Esophagus muscularis mucosa (tissue), 2 donors: ENCODE measurements at regions not wholly inside any gene's neighbourhood (a gene's known extent, or its start where the extent isn't known, plus 50 kb on each side); places are given as distances from the start of the nearest gene placed in this dataset.

Source experiments
- POLR2A ChIP-seq: fragments of 450-650 bp; IDR thresholded peaks from one replicate; pipeline ENCODE4 v1.6.1; 2017; ENCODE audit warnings: antibody characterized with exemption, moderate library complexity, mild to moderate bottlenecking, low read depth
- POLR2AphosphoS5 ChIP-seq, 2 donors: sonication (generic); formaldehyde crosslinking; IDR thresholded peaks; one replicate each; pipeline ENCODE4 v1.6.1; 2017; ENCODE audit warnings: antibody characterized with exemption in 2 of 2

DNA sequence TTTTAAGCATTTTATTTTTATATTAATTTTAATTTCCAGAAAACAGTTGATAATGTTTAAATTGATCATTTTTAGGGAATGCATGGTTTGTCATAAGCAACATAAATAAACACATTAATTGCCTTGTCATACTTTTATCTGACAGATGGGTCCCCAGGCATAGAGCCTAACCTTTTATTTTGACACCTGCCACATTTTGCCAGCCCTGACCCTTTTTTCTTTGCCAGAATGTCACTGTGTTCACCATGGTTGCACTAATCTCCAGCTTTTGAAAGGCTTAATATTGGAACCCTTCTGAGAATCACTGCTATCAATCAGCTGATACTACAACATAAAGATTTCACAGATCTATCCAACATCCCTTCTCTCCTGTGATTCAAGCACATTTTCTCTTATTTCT, 56.0 kb upstream of the DPYD start:
- TF ChIP-seq POLR2A = no peak
- no peak for TF ChIP-seq POLR2AphosphoS5 (IDR thresholded peaks at IDR 0.05)
